Upper lobe of right lung (tissue), 1 donor: ENCODE measurements at regions not wholly inside any gene's neighbourhood (a gene's known extent, or its start where the extent isn't known, plus 50 kb on each side); places are given as distances from the start of the nearest gene placed in this dataset.

Source experiments
- ATAC-seq: fragments of 200-7000 bp; cut with Tn5 transposase; one replicate; pipeline ENCODE4 v1.9.1; 2020; ENCODE audit warnings: mild to moderate bottlenecking, moderate library complexity
- DNase-seq: peaks from one replicate; pipeline ENCODE4 v3.0.0-alpha.2; 2020
- H3K27ac ChIP-seq: fragments of 200-600 bp; one replicate; pipeline ENCODE4 v1.8.0; 2022
- H3K27me3 ChIP-seq: fragments of 200-600 bp; one replicate; pipeline ENCODE4 v1.8.0; 2022; ENCODE audit warnings: mild to moderate bottlenecking
- H3K36me3 ChIP-seq: fragments of 200-600 bp; one replicate; pipeline ENCODE4 v1.8.0; 2022
- H3K4me1 ChIP-seq: fragments of 200-600 bp; one replicate; pipeline ENCODE4 v1.8.0; 2022
- H3K4me3 ChIP-seq: fragments of 200-600 bp; one replicate; pipeline ENCODE4 v1.8.0; 2022; ENCODE audit warnings: mild to moderate bottlenecking
- H3K9me3 ChIP-seq: fragments of 200-600 bp; one replicate; pipeline ENCODE4 v1.8.0; 2022
- intact Hi-C: fragments of 100-400 bp; cut with DNase I; formaldehyde crosslinking; loops from one replicate; pipeline ENCODE4 v1.11.0; 2022
- TF ChIP-seq, protein P1 (sequence below): fragments of 200-600 bp; IDR thresholded peaks from one replicate; pipeline ENCODE4 v1.8.0; 2022; ENCODE audit warnings: antibody characterized with exemption
- donor health status: DM: no; HTN: yes; CAD: no; lungs with severe emphysema.

DNA sequence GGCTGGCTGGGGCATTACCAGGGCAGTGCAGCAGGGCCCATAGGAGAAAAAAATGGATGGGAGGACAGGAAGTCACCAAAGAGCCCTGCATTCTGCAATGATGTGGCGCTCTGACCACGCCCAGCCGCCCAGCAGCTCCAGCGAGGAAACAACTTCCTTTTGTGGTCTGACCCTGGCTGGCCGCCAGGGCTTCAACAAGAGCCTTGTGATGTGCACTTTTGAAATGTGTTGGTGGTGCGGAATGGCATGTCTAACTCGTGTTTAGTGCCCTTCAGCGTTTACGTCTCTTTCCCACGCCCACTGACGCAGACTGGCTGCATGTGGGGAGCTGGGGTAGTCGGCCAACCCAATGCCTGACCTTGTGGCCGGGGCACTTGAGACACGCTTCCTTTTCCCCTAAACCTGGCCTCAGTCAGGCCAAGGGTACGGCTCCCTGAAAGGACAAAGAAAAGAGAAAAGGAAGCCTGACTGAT lies 81.9 kb upstream of the CTNNB1 start:
- intact Hi-C loops = no loop called here
- ATAC-seq (peak; percentile 97), DNase-seq (peak; percentile 98)
- H3K27ac ChIP-seq = peak overlapping the region; percentile 45
- TF ChIP-seq, protein P1, sequence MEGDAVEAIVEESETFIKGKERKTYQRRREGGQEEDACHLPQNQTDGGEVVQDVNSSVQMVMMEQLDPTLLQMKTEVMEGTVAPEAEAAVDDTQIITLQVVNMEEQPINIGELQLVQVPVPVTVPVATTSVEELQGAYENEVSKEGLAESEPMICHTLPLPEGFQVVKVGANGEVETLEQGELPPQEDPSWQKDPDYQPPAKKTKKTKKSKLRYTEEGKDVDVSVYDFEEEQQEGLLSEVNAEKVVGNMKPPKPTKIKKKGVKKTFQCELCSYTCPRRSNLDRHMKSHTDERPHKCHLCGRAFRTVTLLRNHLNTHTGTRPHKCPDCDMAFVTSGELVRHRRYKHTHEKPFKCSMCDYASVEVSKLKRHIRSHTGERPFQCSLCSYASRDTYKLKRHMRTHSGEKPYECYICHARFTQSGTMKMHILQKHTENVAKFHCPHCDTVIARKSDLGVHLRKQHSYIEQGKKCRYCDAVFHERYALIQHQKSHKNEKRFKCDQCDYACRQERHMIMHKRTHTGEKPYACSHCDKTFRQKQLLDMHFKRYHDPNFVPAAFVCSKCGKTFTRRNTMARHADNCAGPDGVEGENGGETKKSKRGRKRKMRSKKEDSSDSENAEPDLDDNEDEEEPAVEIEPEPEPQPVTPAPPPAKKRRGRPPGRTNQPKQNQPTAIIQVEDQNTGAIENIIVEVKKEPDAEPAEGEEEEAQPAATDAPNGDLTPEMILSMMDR = no peak
- H3K36me3 ChIP-seq = no peaks in the 10 kb centered on the region
- peaks cover 13% of the 10 kb centered on the region for H3K4me1 ChIP-seq
- H3K27me3 ChIP-seq = no peaks in the 10 kb centered on the region
- H3K4me3 ChIP-seq = no peak overlapping the region
- H3K9me3 ChIP-seq = no peaks in the 10 kb centered on the region

DNA sequence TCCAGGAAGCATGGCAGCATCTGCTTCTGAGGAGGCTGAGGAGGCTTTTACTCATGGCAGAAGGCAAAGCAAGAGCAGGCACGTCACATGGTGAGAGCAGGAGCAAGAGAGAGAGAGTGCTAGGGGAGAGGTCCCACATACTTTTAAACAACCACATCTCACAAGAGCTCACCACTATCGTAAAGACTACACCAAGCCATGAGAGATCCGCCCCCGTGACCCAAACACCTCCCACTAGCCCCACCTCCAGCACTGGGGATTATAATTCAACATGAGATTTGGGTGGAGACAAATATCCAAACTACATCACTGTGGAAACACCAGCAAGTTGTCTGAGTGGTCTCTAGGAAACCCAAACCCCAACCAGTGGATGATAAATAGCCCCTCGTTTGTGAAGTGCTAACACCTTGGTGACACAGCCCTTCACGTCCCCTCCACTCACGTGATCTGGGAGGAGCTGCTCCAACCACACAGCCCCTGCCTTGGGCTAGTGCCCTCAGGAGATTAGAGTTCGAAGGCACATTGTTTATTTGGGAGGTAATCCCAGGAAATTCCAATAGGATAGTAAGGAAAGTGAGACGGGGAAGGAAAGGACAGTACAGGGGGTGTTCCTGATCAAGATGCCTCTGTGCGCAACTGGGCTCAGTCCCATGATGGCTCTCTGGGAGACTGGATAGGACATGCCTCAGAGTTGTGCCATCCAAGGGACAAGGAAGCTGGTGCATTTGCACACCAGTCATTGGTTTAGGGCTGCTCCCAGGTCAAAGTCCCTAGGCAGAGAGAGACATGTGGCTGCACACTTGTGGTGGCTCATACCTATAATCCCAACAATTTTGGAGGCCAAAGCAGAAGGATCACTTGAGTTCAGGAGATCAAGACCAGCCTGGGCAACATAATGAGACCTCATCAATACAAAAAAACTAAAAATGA lies 80.6 kb upstream of the CTNNB1 start:
- intact Hi-C loops = no loop called here
- Histone ChIP-seq H3K27ac (no peak overlapping the region), H3K4me3 (no peak overlapping the region), H3K4me1 (peaks cover 13% of the 10 kb centered on the region), H3K27me3 (no peaks in the 10 kb centered on the region), H3K9me3 (no peaks in the 10 kb centered on the region), H3K36me3 (no peaks in the 10 kb centered on the region)
- TF ChIP-seq, protein P1 = no peak
- no peak for ATAC-seq
- DNase-seq = no peak

DNA sequence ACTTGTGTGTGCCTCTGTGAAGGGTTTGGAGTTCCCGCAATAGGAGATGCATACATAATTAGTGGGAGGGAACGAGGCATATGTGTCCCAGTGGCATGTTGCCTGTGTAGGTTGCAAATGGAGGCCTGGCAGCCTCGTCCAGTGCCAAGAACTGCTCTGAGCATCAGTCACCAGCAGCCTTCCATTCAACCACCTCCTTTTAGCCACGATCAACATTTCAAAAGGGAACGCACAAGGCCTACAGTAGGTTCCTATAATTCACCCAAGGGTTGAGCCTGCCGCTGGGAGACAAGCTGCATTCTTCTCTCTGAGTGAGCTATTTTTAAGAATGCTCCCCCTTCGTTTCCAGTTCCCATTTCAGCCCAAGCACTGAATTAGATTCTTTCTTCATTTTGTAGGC lies 78.8 kb upstream of the CTNNB1 start:
- no peaks in the 10 kb centered on the region for H3K27me3 ChIP-seq
- no peak overlapping the region for H3K27ac ChIP-seq
- TF ChIP-seq, protein P1 = no peak
- DNase-seq (no peak), ATAC-seq (no peak)
- H3K4me1 ChIP-seq = peaks cover 13% of the 10 kb centered on the region
- H3K9me3 ChIP-seq = no peaks in the 10 kb centered on the region
- no peak overlapping the region for H3K4me3 ChIP-seq
- intact Hi-C loops = no loop called here
- H3K36me3 ChIP-seq = no peaks in the 10 kb centered on the region

DNA sequence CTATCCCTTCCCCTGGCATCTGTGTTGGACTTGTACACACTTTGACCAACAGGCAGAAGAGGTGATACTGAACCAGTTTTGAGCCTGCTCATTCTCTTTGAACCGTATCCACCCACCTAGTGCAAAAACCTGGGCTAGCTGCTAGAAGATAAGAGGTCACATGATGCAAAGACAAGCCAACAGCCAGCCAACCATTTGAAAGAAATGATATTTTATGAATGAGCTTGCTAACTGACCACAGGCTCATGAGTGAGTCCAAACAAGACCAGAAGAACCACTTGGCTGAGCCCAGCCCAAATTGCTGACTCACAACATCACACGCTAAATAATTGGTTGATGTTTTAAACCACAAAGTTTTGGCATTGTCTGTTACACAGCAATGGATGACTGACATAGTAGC lies 74.0 kb upstream of the CTNNB1 start:
- intact Hi-C loops = no loop called here
- H3K9me3 ChIP-seq = peaks cover 4% of the 10 kb centered on the region
- ATAC-seq = no peak
- no peaks in the 10 kb centered on the region for H3K36me3 ChIP-seq
- no peak overlapping the region for H3K27ac ChIP-seq
- H3K4me1 ChIP-seq = no peaks in the 10 kb centered on the region
- TF ChIP-seq, protein P1 = no peak
- no peaks in the 10 kb centered on the region for H3K27me3 ChIP-seq
- no peak for DNase-seq
- no peak overlapping the region for H3K4me3 ChIP-seq

DNA sequence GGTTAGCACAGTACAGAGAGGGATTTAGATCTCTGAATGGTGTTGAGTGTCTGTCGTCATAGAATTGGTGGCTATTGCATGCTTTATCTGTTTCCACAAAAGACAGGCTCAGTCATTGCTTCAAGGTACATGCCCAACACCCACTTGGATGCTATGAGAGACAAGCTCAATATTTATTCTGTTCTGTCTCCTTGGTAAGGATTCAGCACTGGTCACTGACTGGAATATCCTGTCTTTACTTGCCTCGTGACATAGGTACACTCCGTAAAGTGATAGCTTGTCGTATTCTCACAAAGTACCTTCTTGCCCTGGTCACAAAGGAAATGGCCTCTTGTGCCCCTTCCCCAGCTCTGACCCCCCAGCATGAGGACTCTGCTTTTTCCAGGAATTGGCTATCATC lies 72.8 kb upstream of the CTNNB1 start:
- Histone ChIP-seq H3K27ac (no peak overlapping the region), H3K4me3 (no peak overlapping the region), H3K36me3 (no peaks in the 10 kb centered on the region), H3K9me3 (peaks cover 4% of the 10 kb centered on the region), H3K4me1 (no peaks in the 10 kb centered on the region), H3K27me3 (no peaks in the 10 kb centered on the region)
- no peak for DNase-seq
- intact Hi-C loops = no loop called here
- no peak for ATAC-seq
- TF ChIP-seq, protein P1 = no peak
